Nephron (organoid): ENCODE measurements at regions not wholly inside any gene's neighbourhood (a gene's known extent, or its start where the extent isn't known, plus 50 kb on each side); places are given as distances from the start of the nearest gene placed in this dataset.

ENCODE experiments used
- H3K27ac Mint-ChIP-seq, 3 experiments: 2 replicates each; pipeline ENCODE4 v1.8.0; 2020; ENCODE audit warnings: mixed read lengths in 3 of 3, mild to moderate bottlenecking in 2 of 3, moderate library complexity in 1 of 3
- H3K27me3 Mint-ChIP-seq: 2 replicates; pipeline ENCODE4 v1.8.0; 2021; ENCODE audit warnings: low read depth, mild to moderate bottlenecking, moderate library complexity, mixed read lengths
- H3K36me3 Mint-ChIP-seq: 2 replicates; pipeline ENCODE4 v1.8.0; 2020; ENCODE audit warnings: low read depth, mixed read lengths
- H3K4me1 Mint-ChIP-seq: 2 replicates; pipeline ENCODE4 v1.8.0; 2020; ENCODE audit warnings: mixed read lengths
- H3K4me3 Mint-ChIP-seq, 3 experiments: 2 replicates each; pipeline ENCODE4 v1.8.0; 2020; ENCODE audit warnings: mild to moderate bottlenecking in 3 of 3, mixed read lengths in 3 of 3, moderate library complexity in 2 of 3
- H3K9me3 Mint-ChIP-seq: 2 replicates; pipeline ENCODE4 v1.8.0; 2020; ENCODE audit warnings: mixed read lengths
- TF ChIP-seq, protein P1 (sequence below), 3 experiments: fragments of 200-600 bp; sonication (generic); IDR thresholded peaks; one replicate each; pipeline ENCODE4 v1.5.0; 2021; ENCODE audit warnings: antibody characterized with exemption in 3 of 3; ENCODE audit not compliant: unreplicated experiment in 3 of 3

DNA sequence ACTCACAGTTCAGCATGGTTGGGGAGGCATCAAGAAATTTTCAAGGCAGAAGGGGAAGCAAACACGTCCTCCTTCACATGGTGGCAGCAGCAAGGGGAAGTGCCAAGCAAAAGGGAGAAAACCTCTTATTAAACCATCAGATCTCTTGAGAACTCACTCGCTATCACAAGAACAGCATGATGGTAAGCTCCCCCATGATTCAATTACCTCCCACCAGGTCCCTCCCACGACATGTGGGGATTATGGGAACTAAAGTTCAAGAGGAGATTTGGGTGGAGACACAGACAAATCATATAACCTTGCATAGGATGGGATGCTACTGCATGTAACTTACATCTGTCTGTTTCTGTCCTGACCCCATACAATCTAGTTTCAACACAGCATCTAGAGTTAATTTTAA lies 511.8 kb upstream of the ARX start:
- Mint-ChIP-seq H3K36me3 (no peaks in the 10 kb centered on the region), H3K27ac (peak overlapping the region in 1 of 3 experiments; percentile 24), H3K27me3 (no peaks in the 10 kb centered on the region), H3K9me3 (no peaks in the 10 kb centered on the region), H3K4me1 (peaks cover 6% of the 10 kb centered on the region), H3K4me3 (no peak overlapping the region)
- TF ChIP-seq, protein P1, sequence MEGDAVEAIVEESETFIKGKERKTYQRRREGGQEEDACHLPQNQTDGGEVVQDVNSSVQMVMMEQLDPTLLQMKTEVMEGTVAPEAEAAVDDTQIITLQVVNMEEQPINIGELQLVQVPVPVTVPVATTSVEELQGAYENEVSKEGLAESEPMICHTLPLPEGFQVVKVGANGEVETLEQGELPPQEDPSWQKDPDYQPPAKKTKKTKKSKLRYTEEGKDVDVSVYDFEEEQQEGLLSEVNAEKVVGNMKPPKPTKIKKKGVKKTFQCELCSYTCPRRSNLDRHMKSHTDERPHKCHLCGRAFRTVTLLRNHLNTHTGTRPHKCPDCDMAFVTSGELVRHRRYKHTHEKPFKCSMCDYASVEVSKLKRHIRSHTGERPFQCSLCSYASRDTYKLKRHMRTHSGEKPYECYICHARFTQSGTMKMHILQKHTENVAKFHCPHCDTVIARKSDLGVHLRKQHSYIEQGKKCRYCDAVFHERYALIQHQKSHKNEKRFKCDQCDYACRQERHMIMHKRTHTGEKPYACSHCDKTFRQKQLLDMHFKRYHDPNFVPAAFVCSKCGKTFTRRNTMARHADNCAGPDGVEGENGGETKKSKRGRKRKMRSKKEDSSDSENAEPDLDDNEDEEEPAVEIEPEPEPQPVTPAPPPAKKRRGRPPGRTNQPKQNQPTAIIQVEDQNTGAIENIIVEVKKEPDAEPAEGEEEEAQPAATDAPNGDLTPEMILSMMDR (IDR thresholded peaks at IDR 0.05; ENCODE audit: unreplicated experiment in 3 of 3) = no peak

DNA sequence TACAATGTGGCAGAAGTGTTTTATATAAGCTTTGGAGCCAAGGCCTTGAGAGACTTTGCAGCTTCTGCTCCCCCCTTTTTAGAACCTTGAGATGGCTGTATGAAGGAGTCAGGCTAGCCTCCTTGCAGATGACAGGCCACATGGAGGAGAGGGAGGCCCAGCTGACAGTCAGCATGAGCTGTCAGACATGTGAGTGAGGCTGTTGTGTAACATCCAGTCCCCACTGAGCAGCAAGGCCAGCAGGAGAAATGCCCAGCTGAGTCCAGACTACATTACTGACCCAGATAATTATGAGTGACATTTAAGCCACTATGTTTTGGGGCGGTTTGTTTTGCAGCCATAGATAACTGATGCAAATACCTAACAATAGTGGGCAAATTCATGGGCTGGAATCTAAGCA lies 515.3 kb upstream of the ARX start:
- Mint-ChIP-seq H3K9me3 (no peaks in the 10 kb centered on the region), H3K4me3 (no peak overlapping the region), H3K27ac (no peak overlapping the region), H3K36me3 (no peaks in the 10 kb centered on the region), H3K4me1 (no peaks in the 10 kb centered on the region), H3K27me3 (no peaks in the 10 kb centered on the region)
- TF ChIP-seq, protein P1 (IDR thresholded peaks at IDR 0.05; ENCODE audit: unreplicated experiment in 3 of 3) = no peak

DNA sequence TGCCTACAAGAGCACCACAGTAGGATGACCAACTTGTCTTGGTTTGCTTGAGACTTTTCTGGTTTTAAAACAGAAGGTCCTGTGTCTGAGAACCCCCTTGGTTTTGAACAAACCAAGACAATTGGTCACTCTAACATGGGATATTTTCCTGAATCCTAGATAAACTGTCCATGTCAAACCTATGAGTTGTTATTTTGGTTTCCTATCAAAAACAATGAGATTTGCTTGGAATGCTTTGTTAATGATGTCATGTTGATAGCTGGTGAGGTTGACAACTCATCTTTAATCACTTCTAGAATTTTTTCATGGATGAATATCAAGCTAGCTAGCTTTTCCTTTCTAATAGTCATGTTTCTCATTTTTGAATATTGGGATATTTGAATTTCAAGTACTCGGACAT lies 518.3 kb upstream of the ARX start:
- H3K4me1 Mint-ChIP-seq = no peaks in the 10 kb centered on the region
- TF ChIP-seq, protein P1 (IDR thresholded peaks at IDR 0.05; ENCODE audit: unreplicated experiment in 3 of 3) = no peak
- peaks cover 4% of the 10 kb centered on the region for H3K27me3 Mint-ChIP-seq
- no peaks in the 10 kb centered on the region for H3K9me3 Mint-ChIP-seq
- H3K36me3 Mint-ChIP-seq = no peaks in the 10 kb centered on the region
- H3K27ac Mint-ChIP-seq = no peak overlapping the region
- H3K4me3 Mint-ChIP-seq = no peak overlapping the region

DNA sequence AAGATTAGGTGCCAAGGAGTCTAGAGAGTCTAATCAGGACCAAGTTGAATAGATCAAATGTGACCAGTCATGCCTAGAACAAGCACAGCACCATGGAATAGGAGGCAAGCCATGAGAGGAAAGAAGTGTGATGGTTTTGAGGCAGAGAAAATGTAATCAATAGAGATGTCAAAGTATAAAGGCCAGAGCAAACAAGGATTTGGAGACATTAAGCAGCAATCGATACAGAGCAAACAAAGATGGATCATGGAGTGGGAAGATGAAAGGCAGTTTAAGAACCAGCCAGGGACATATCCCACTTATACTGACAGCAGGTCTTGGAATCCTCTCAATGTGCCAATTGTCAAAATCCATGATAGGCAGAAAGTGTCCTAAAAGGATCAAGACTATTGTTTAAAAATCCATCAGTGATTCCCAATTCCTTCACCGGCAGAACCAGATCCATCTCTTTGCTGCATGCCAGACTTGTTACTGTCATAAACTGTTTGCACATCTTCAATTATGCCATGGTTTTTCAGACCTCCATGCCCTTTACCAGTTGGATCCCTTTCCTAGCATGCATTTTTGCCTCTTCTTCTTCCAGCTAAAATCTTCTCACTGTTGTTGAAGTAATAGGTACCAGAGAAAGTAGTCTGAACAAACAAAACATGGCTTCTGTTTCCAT lies 520.7 kb upstream of the ARX start:
- no peaks in the 10 kb centered on the region for H3K36me3 Mint-ChIP-seq
- H3K9me3 Mint-ChIP-seq = peaks cover 3% of the 10 kb centered on the region
- H3K27ac Mint-ChIP-seq = no peak overlapping the region
- no peaks in the 10 kb centered on the region for H3K4me1 Mint-ChIP-seq
- H3K4me3 Mint-ChIP-seq = no peak overlapping the region
- TF ChIP-seq, protein P1 (IDR thresholded peaks at IDR 0.05; ENCODE audit: unreplicated experiment in 3 of 3) = no peak
- H3K27me3 Mint-ChIP-seq = peaks cover 4% of the 10 kb centered on the region

DNA sequence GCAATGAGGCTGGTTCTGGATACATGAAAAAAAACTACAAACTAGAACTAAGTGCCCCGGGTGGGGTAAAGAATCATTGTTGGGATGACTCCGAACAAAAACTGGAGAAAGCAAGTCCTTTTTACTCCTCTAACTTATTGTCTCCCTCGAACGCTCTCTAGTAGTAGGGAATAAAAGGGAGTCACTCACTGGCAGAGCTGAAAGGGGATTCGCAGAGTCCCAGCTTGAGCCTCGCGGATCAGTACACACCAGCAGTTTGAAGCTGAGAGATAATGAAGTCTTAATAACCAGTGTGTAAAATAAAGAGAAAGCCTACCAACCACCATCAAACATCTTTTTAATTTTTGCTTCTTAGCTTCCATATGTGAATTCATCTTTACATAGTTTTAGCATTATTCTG lies 521.9 kb upstream of the ARX start:
- Mint-ChIP-seq H3K9me3 (peaks cover 7% of the 10 kb centered on the region), H3K4me3 (no peak overlapping the region), H3K27me3 (peaks cover 4% of the 10 kb centered on the region), H3K36me3 (no peaks in the 10 kb centered on the region), H3K27ac (no peak overlapping the region), H3K4me1 (no peaks in the 10 kb centered on the region)
- TF ChIP-seq, protein P1 (IDR thresholded peaks at IDR 0.05; ENCODE audit: unreplicated experiment in 3 of 3) = no peak

DNA sequence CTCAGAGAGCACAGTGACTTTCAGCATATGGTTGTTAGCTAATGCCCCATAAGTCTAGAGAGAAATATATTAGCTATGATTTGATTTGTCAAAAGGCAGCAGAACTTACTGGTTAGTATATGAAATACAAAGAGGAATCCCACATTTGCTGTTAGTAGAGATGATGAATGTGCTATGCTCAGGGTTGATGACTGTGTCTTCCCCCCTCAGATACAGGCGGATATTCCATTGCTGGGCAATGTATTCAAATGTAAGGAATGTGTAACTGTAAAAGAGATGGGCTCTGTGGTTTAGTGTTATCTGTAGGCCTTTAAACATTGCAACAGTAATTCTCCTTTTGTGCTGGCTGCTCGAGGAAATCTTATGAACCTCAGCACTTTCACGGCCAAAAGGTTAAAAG lies 528.9 kb upstream of the ARX start:
- Mint-ChIP-seq H3K9me3 (peaks cover 9% of the 10 kb centered on the region), H3K4me3 (no peak overlapping the region), H3K27ac (no peak overlapping the region), H3K27me3 (no peaks in the 10 kb centered on the region), H3K36me3 (no peaks in the 10 kb centered on the region), H3K4me1 (no peaks in the 10 kb centered on the region)
- TF ChIP-seq, protein P1 (IDR thresholded peaks at IDR 0.05; ENCODE audit: unreplicated experiment in 3 of 3) = no peak
